ENCODE measurements at regions not wholly inside any gene's neighbourhood (a gene's known extent, or its start where the extent isn't known, plus 50 kb on each side); places are given as distances from the start of the nearest gene placed in this dataset.

DNA sequence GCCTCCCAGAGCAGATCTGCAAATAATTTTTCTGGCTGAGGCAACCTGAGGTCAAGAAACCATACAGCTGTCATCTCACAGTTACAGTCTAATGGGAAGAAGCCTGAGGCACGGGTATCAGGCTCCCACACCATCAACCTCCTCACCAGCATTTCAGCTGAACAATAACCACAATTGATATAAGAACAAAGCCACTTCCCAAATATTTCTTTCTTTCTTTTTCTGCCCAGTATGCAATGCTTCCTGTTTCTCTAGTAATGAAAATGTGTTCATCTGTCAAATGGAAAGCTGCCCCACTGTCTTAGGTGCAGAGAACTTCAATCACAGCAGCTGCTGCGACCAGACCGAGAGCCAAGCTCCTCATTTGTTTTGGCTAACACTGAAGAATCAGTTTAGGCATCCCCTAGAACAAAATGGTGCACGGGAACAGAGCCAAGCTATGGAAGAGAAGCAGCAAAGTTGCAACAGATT lies 108.4 kb downstream of the BLID start:
- TF ChIP-seq, protein P1, sequence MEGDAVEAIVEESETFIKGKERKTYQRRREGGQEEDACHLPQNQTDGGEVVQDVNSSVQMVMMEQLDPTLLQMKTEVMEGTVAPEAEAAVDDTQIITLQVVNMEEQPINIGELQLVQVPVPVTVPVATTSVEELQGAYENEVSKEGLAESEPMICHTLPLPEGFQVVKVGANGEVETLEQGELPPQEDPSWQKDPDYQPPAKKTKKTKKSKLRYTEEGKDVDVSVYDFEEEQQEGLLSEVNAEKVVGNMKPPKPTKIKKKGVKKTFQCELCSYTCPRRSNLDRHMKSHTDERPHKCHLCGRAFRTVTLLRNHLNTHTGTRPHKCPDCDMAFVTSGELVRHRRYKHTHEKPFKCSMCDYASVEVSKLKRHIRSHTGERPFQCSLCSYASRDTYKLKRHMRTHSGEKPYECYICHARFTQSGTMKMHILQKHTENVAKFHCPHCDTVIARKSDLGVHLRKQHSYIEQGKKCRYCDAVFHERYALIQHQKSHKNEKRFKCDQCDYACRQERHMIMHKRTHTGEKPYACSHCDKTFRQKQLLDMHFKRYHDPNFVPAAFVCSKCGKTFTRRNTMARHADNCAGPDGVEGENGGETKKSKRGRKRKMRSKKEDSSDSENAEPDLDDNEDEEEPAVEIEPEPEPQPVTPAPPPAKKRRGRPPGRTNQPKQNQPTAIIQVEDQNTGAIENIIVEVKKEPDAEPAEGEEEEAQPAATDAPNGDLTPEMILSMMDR (IDR thresholded peaks at IDR 0.05; ENCODE audit: insufficient read depth, low read length, poor library complexity, severe bottlenecking) = no peak
- TF ChIP-seq EZH2phosphoT487 (conservative IDR thresholded peaks at IDR 0.05; ENCODE audit: low read length) = no peak

Measured in SU-DHL-6 (cell line).